ENCODE measurements at regions not wholly inside any gene's neighbourhood (a gene's known extent, or its start where the extent isn't known, plus 50 kb on each side); places are given as distances from the start of the nearest gene placed in this dataset.
"Not testable (repeated sequence)": the region's sequence is repeated elsewhere in the genome, so short reads cannot be mapped to it uniquely, and the experiment has no call there.

- Mint-ChIP-seq H3K27ac (no peak overlapping the region), H3K36me3 (ENCODE audit: low read depth) (peaks cover 3% of the 10 kb centered on the region; the same call in 2 of the 3 replicates), H3K27me3 (ENCODE audit: insufficient read depth, low read depth, poor library complexity) (peaks cover 3% of the 10 kb centered on the region), H3K4me3 (no peak overlapping the region), H3K4me1 (no peaks in the 10 kb centered on the region; the same call in 2 of the 3 replicates), H3K9me3 (peaks cover 14% of the 10 kb centered on the region)
- Histone ChIP-seq H3F3A (replicated peaks; ENCODE audit: low read depth) (no peaks in the 10 kb centered on the region), H3K79me2 (replicated peaks; ENCODE audit: insufficient read depth) (no peaks in the 10 kb centered on the region), H3K4me3 (no peak overlapping the region), H3K27ac (ENCODE audit: low read depth) (no peak overlapping the region), H2AFZ (no peak overlapping the region), H3K27me3 (ENCODE audit: insufficient read depth) (no peaks in the 10 kb centered on the region), H3K4me1 (ENCODE audit: insufficient read depth) (no peaks in the 10 kb centered on the region), H3K9me2 (ENCODE audit: insufficient read depth) (no peaks in the 10 kb centered on the region; the same call in 1 of the 2 replicates), H3K4me2 (no peak overlapping the region), H3K36me3 (ENCODE audit: insufficient read depth) (no peaks in the 10 kb centered on the region), H4K20me1 (replicated peaks; ENCODE audit: insufficient read depth) (no peaks in the 10 kb centered on the region)
- ATAC-seq (no peak), DNase-seq (ENCODE audit: low spot score) (no peak)
- TF ChIP-seq EZH2 (IDR thresholded peaks at IDR 0.05; ENCODE audit: low read depth, unreplicated experiment) (no peak), REST (IDR thresholded peaks at IDR 0.05; ENCODE audit: unreplicated experiment) (no peak), CREB1 (CRISPR knock-in tag; IDR thresholded peaks at IDR 0.05; ENCODE audit: low read depth) (no peak), NANOG (IDR thresholded peaks at IDR 0.05; ENCODE audit: borderline replicate concordance) (no peak)
These were observed 166.8 kb downstream of the KCNS3 start for GRCh38 chr2:18045230-18045629.

GRCh38 chr2:18017381-18017780, 138.9 kb downstream of the KCNS3 start:
- not testable (repeated sequence) for H3K27ac ChIP-seq (ENCODE audit: low read depth); H3K36me3 ChIP-seq (ENCODE audit: insufficient read depth); H3K4me3 ChIP-seq; H2AFZ ChIP-seq; DNase-seq (ENCODE audit: low spot score); H3K27me3 ChIP-seq (ENCODE audit: insufficient read depth); H3K4me2 ChIP-seq; H3K9me2 ChIP-seq (ENCODE audit: insufficient read depth); ATAC-seq; H3K27me3 Mint-ChIP-seq (ENCODE audit: insufficient read depth, low read depth, poor library complexity); H3K4me1 ChIP-seq (ENCODE audit: insufficient read depth); H3K4me3 Mint-ChIP-seq; H3K27ac Mint-ChIP-seq; H3K4me1 Mint-ChIP-seq; H3K79me2 ChIP-seq (replicated peaks; ENCODE audit: insufficient read depth); H4K20me1 ChIP-seq (replicated peaks; ENCODE audit: insufficient read depth); H3F3A ChIP-seq (replicated peaks; ENCODE audit: low read depth)
- Mint-ChIP-seq H3K9me3 (peaks cover 45% of the 10 kb centered on the region), H3K36me3 (ENCODE audit: low read depth) (peaks cover 15% of the 10 kb centered on the region)

GRCh38 chr2:18009891-18010290, 131.4 kb downstream of the KCNS3 start:
- Mint-ChIP-seq H3K36me3 (ENCODE audit: low read depth) (no peaks in the 10 kb centered on the region), H3K27ac (no peak overlapping the region), H3K9me3 (peaks cover 15% of the 10 kb centered on the region; the same call in 2 of the 3 replicates), H3K27me3 (ENCODE audit: insufficient read depth, low read depth, poor library complexity) (peaks cover 4% of the 10 kb centered on the region), H3K4me1 (no peaks in the 10 kb centered on the region), H3K4me3 (no peak overlapping the region)
- no peak for TF ChIP-seq NANOG (IDR thresholded peaks at IDR 0.05; ENCODE audit: borderline replicate concordance)
- TF ChIP-seq CTCF (conservative IDR thresholded peaks at IDR 0.05; ENCODE audit: low read depth in 2 of 2): no peak
- no peak for TF ChIP-seq POLR2AphosphoS5 (IDR thresholded peaks at IDR 0.05; ENCODE audit: low read depth)
- Histone ChIP-seq H3K9me2 (ENCODE audit: insufficient read depth) (no peaks in the 10 kb centered on the region), H3K4me2 (no peak overlapping the region), H3K36me3 (ENCODE audit: insufficient read depth) (no peaks in the 10 kb centered on the region), H2AFZ (no peak overlapping the region), H3K27me3 (ENCODE audit: insufficient read depth) (no peaks in the 10 kb centered on the region), H3K79me2 (replicated peaks; ENCODE audit: insufficient read depth) (no peaks in the 10 kb centered on the region), H3K27ac (ENCODE audit: low read depth) (no peak overlapping the region), H3F3A (replicated peaks; ENCODE audit: low read depth) (no peaks in the 10 kb centered on the region), H3K4me3 (no peak overlapping the region), H4K20me1 (replicated peaks; ENCODE audit: insufficient read depth) (no peaks in the 10 kb centered on the region), H3K4me1 (ENCODE audit: insufficient read depth) (no peaks in the 10 kb centered on the region)
- ATAC-seq (no peak), DNase-seq (ENCODE audit: low spot score) (no peak)
